Tibial nerve (tissue), 4 donors: ENCODE measurements at regions not wholly inside any gene's neighbourhood (a gene's known extent, or its start where the extent isn't known, plus 50 kb on each side); places are given as distances from the start of the nearest gene placed in this dataset.

Experiments
- DNase-seq, 2 donors: peaks; one replicate each; pipeline ENCODE4 v3.0.0-alpha.2; 2019; ENCODE audit warnings: low spot score in 2 of 2
- H3K27ac ChIP-seq, 4 donors: fragments of 200-600 bp; sonication (generic) in 3 of 4; one replicate each; pipeline ENCODE4 v1.5.1; 2017 to 2019; ENCODE audit warnings: mild to moderate bottlenecking in 1 of 4
- H3K27me3 ChIP-seq, 2 donors: fragments of 200-600 bp; sonication (generic) in 1 of 2; one replicate each; pipeline versions ENCODE4 v1.5.1 to v1.6.0; 2017 to 2019
- H3K36me3 ChIP-seq, 3 donors: fragments of 200-600 bp; sonication (generic); one replicate each; pipeline ENCODE4 v1.5.1; 2018 to 2019
- H3K4me1 ChIP-seq, 4 donors: fragments of 200-600 bp; sonication (generic) in 3 of 4; one replicate each; pipeline ENCODE4 v1.5.1; 2017 to 2019
- H3K4me3 ChIP-seq, 4 donors: fragments of 200-600 bp; sonication (generic) in 3 of 4; one replicate each; pipeline ENCODE4 v1.5.1; 2017 to 2019; ENCODE audit warnings: mild to moderate bottlenecking in 1 of 4, moderate library complexity in 1 of 4
- H3K9me3 ChIP-seq, 4 donors: fragments of 200-600 bp; sonication (generic) in 3 of 4; one replicate each; pipeline ENCODE4 v1.5.1; 2017 to 2019
- EP300 ChIP-seq, 2 donors: sonication (generic); formaldehyde crosslinking; IDR thresholded peaks; one replicate each; pipeline ENCODE4 v1.6.1; 2017; ENCODE audit warnings: antibody characterized with exemption in 2 of 2, mild to moderate bottlenecking in 1 of 2
- POLR2A ChIP-seq, 2 donors: fragments of 450-650 bp; IDR thresholded peaks; one replicate each; pipeline ENCODE4 v1.6.1; 2017; ENCODE audit warnings: antibody characterized with exemption in 2 of 2, mild to moderate bottlenecking in 2 of 2, moderate library complexity in 2 of 2
- WGBS, 2 donors: methylation state at CpG; one replicate each; pipeline ENCODE4 v1.1.5; 2018; 5-methylcytosine and 5-hydroxymethylcytosine counted together
- TF ChIP-seq, protein P1 (sequence below), 5 experiments: fragments of 200-600 bp in 3 of 5; fragments of 450-650 bp in 2 of 5; sonication (generic) in 3 of 5; IDR thresholded peaks; one replicate each; pipeline ENCODE4 v1.5.1; 2016 to 2019; ENCODE audit warnings: antibody characterized with exemption in 5 of 5, mild to moderate bottlenecking in 3 of 5, moderate library complexity in 2 of 5

- TF ChIP-seq, protein P1, sequence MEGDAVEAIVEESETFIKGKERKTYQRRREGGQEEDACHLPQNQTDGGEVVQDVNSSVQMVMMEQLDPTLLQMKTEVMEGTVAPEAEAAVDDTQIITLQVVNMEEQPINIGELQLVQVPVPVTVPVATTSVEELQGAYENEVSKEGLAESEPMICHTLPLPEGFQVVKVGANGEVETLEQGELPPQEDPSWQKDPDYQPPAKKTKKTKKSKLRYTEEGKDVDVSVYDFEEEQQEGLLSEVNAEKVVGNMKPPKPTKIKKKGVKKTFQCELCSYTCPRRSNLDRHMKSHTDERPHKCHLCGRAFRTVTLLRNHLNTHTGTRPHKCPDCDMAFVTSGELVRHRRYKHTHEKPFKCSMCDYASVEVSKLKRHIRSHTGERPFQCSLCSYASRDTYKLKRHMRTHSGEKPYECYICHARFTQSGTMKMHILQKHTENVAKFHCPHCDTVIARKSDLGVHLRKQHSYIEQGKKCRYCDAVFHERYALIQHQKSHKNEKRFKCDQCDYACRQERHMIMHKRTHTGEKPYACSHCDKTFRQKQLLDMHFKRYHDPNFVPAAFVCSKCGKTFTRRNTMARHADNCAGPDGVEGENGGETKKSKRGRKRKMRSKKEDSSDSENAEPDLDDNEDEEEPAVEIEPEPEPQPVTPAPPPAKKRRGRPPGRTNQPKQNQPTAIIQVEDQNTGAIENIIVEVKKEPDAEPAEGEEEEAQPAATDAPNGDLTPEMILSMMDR (IDR thresholded peaks at IDR 0.05) = no peak
- no peak for TF ChIP-seq EP300 (IDR thresholded peaks at IDR 0.05)
- no peak for TF ChIP-seq POLR2A (IDR thresholded peaks at IDR 0.05)
- H3K9me3 ChIP-seq = no peaks in the 10 kb centered on the region
- H3K27me3 ChIP-seq = no peaks in the 10 kb centered on the region
- H3K4me1 ChIP-seq = no peaks in the 10 kb centered on the region
- no peak overlapping the region for H3K27ac ChIP-seq
- no peaks in the 10 kb centered on the region for H3K36me3 ChIP-seq
- 72 to 79% methylated on average over 3 of the region's 3 CpGs for WGBS, 2 donors
- no peak overlapping the region for H3K4me3 ChIP-seq
- no peak for DNase-seq
Observed at GRCh38 chr10:10302689-10303088, 715.0 kb upstream of the CELF2 start.

- no peaks in the 10 kb centered on the region for H3K4me1 ChIP-seq
- no peaks in the 10 kb centered on the region for H3K36me3 ChIP-seq
- H3K27me3 ChIP-seq = no peaks in the 10 kb centered on the region
- no peak for DNase-seq
- 92 to 97% methylated on average over 5 of the region's 5 CpGs for WGBS, 2 donors
- no peaks in the 10 kb centered on the region for H3K9me3 ChIP-seq
- TF ChIP-seq, protein P1 (IDR thresholded peaks at IDR 0.05) = no peak
- TF ChIP-seq EP300 (IDR thresholded peaks at IDR 0.05) (no peak), POLR2A (IDR thresholded peaks at IDR 0.05) (no peak)
- no peak overlapping the region for H3K4me3 ChIP-seq
- no peak overlapping the region for H3K27ac ChIP-seq
Observed at GRCh38 chr10:10307036-10307435, 710.6 kb upstream of the CELF2 start.

DNA sequence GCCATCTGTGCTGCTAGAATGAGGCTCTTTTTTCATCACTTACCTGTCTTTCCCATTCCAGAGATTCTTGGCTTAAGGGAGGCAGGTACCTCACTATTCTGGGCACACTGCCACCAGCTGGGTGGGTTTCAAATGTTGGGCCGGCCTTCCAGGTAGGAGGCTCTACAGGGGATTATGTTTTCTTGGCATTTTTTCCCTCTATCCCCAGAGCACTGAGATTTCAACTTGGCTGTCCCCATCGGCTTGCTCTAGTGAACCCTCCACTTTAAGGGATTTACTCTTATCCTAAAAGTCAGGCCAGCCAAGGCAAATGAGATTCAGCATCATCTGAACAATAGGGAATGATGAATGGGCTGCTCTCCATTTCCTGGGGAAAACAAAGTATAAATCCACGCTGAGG lies 710.1 kb upstream of the CELF2 start:
- H3K4me3 ChIP-seq = no peak overlapping the region
- no peaks in the 10 kb centered on the region for H3K4me1 ChIP-seq
- TF ChIP-seq, protein P1 (IDR thresholded peaks at IDR 0.05) = no peak
- TF ChIP-seq EP300 (IDR thresholded peaks at IDR 0.05) (no peak), POLR2A (IDR thresholded peaks at IDR 0.05) (no peak)
- DNase-seq = no peak
- H3K27ac ChIP-seq = no peak overlapping the region
- H3K9me3 ChIP-seq = no peaks in the 10 kb centered on the region
- WGBS, 2 donors = 60 to 77% methylated on average over 3 of the region's 3 CpGs
- H3K36me3 ChIP-seq = no peaks in the 10 kb centered on the region
- H3K27me3 ChIP-seq = no peaks in the 10 kb centered on the region

DNA sequence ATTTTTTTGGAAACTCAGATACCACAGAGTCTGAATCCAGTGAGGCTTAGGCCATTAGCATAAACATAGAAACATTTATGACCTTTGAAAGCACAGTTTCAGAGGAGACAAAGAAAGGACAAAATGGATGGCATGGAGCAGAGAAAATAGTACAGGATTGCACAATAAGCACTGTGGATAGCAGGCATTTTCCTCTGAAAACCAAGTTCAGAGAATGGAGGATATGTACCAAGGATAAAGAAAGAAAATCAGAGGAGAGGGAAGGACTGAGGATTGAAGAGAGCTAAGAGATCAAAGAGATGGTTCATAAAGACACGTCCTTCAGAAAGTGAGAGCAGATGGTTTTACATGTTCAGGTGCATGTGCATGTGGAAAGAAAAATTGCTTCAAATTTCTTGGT lies 707.2 kb upstream of the CELF2 start:
- TF ChIP-seq POLR2A (IDR thresholded peaks at IDR 0.05) = no peak
- H3K36me3 ChIP-seq = no peaks in the 10 kb centered on the region
- no peak overlapping the region for H3K4me3 ChIP-seq
- no peaks in the 10 kb centered on the region for H3K4me1 ChIP-seq
- H3K27me3 ChIP-seq = no peaks in the 10 kb centered on the region
- H3K9me3 ChIP-seq = no peaks in the 10 kb centered on the region
- DNase-seq = no peak
- WGBS, 2 donors = 77 to 82% methylated on average over 1 of the region's 1 CpG
- H3K27ac ChIP-seq = no peak overlapping the region

DNA sequence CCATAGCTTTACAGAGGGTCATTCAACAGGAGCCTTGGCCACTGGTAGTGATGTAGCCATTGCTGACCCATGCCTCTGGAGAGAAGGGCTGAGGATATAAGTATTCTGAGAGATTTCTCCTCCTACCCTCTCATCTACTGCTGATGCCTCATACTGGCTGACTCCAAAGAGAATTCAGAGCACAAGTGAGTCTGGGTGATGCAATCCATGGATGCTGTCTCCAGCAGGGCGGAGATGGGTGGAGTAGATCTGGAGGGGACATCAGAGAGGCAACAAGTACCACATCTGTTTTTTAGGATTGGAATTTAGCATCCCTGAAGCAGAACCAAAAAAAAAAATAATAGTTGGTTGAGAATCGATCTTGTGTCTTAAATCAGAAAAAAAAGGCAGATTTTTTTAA lies 705.7 kb upstream of the CELF2 start:
- H3K27me3 ChIP-seq = no peaks in the 10 kb centered on the region

More for the DNA sequence above, 705.7 kb upstream of the CELF2 start:
- H3K4me1 ChIP-seq = no peaks in the 10 kb centered on the region
- no peaks in the 10 kb centered on the region for H3K9me3 ChIP-seq
- no peaks in the 10 kb centered on the region for H3K36me3 ChIP-seq
- no peak overlapping the region for H3K4me3 ChIP-seq
- H3K27ac ChIP-seq = no peak overlapping the region
- no peak for DNase-seq
- 88% methylated on average over 2 of the region's 2 CpGs for WGBS, 2 donors
- no peak for TF ChIP-seq POLR2A (IDR thresholded peaks at IDR 0.05)
- TF ChIP-seq EP300 (IDR thresholded peaks at IDR 0.05) = no peak
- TF ChIP-seq, protein P1 (IDR thresholded peaks at IDR 0.05) = no peak
